Jurkat, Clone E6-1 (cell line): ENCODE measurements at regions not wholly inside any gene's neighbourhood (a gene's known extent, or its start where the extent isn't known, plus 50 kb on each side); places are given as distances from the start of the nearest gene placed in this dataset.

ENCODE experiments used
- DNase-seq: peaks from one replicate; pipeline ENCODE4 v3.0.0-alpha.2; 2011; ENCODE audit warnings: low read depth, low spot score
- H3K4me3 ChIP-seq: 2 replicates; pipeline ENCODE4 v1.5.1; 2011; ENCODE audit warnings: mild to moderate bottlenecking, low read length, control low read depth, moderate library complexity

- no peak for DNase-seq
- no peak overlapping the region for H3K4me3 ChIP-seq
These were observed 190.7 kb upstream of the ESRRG start for GRCh38 chr1:216913976-216914375.

GRCh38 chr1:216910081-216910840 is 187.0 kb upstream of the ESRRG start:
- no peak for DNase-seq

GRCh38 chr1:216908126-216908525 is 184.9 kb upstream of the ESRRG start:
- no peak overlapping the region for H3K4me3 ChIP-seq

More at GRCh38 chr1:216910081-216910840, 187.0 kb upstream of the ESRRG start:
- no peak overlapping the region for H3K4me3 ChIP-seq

GRCh38 chr1:216907100-216907499 is 183.9 kb upstream of the ESRRG start:
- no peak for DNase-seq

More at GRCh38 chr1:216908126-216908525, 184.9 kb upstream of the ESRRG start:
- DNase-seq, result no peak

GRCh38 chr1:216905781-216906180 is 182.6 kb upstream of the ESRRG start:
- no peak for DNase-seq
- no peak overlapping the region for H3K4me3 ChIP-seq

More at GRCh38 chr1:216907100-216907499, 183.9 kb upstream of the ESRRG start:
- no peak overlapping the region for H3K4me3 ChIP-seq

- H3K4me3 ChIP-seq, result no peak overlapping the region
- DNase-seq, result no peak
These were observed 181.9 kb upstream of the ESRRG start for GRCh38 chr1:216905137-216905536.

- H3K4me3 ChIP-seq, result no peak overlapping the region
- no peak for DNase-seq
These were observed 181.2 kb upstream of the ESRRG start for GRCh38 chr1:216904471-216904870.

- no peak for DNase-seq
- H3K4me3 ChIP-seq, result no peak overlapping the region
These were observed 180.1 kb upstream of the ESRRG start for GRCh38 chr1:216903382-216903740.

GRCh38 chr1:216902669-216903381 is 179.6 kb upstream of the ESRRG start:
- no peak overlapping the region for H3K4me3 ChIP-seq
- no peak for DNase-seq

- DNase-seq, result no peak
- H3K4me3 ChIP-seq, result no peak overlapping the region
These were observed 176.9 kb upstream of the ESRRG start for GRCh38 chr1:216900116-216900620.

- DNase-seq, result no peak
- H3K4me3 ChIP-seq, result no peak overlapping the region
These were observed 175.6 kb upstream of the ESRRG start for GRCh38 chr1:216898801-216899200.

- no peak for DNase-seq
- no peak overlapping the region for H3K4me3 ChIP-seq
These were observed 172.9 kb upstream of the ESRRG start for GRCh38 chr1:216896146-216896545.

GRCh38 chr1:216894494-216894893 is 171.3 kb upstream of the ESRRG start:
- H3K4me3 ChIP-seq, result no peak overlapping the region
- DNase-seq, result no peak

- no peak for DNase-seq
- no peak overlapping the region for H3K4me3 ChIP-seq
These were observed 169.4 kb upstream of the ESRRG start for GRCh38 chr1:216892581-216893160.

- no peak overlapping the region for H3K4me3 ChIP-seq
- DNase-seq, result no peak
These were observed 167.6 kb upstream of the ESRRG start for GRCh38 chr1:216890871-216891270.

- no peak for DNase-seq
These were observed 165.5 kb upstream of the ESRRG start for GRCh38 chr1:216888731-216889130.

GRCh38 chr1:216887032-216887431 is 163.8 kb upstream of the ESRRG start:
- H3K4me3 ChIP-seq, result no peak overlapping the region
- DNase-seq, result no peak

More at GRCh38 chr1:216888731-216889130, 165.5 kb upstream of the ESRRG start:
- H3K4me3 ChIP-seq, result no peak overlapping the region

GRCh38 chr1:216884614-216885229 is 161.5 kb upstream of the ESRRG start:
- DNase-seq, result no peak
- no peak overlapping the region for H3K4me3 ChIP-seq

GRCh38 chr1:216883518-216883917 is 160.3 kb upstream of the ESRRG start:
- no peak overlapping the region for H3K4me3 ChIP-seq
- DNase-seq, result no peak

GRCh38 chr1:216881695-216882094 is 158.5 kb upstream of the ESRRG start:
- no peak for DNase-seq
- no peak overlapping the region for H3K4me3 ChIP-seq
